HAP-1 (cell line): ENCODE measurements at regions not wholly inside any gene's neighbourhood (a gene's known extent, or its start where the extent isn't known, plus 50 kb on each side); places are given as distances from the start of the nearest gene placed in this dataset.
"Not testable (repeated sequence)": the region's sequence is repeated elsewhere in the genome, so short reads cannot be mapped to it uniquely, and the experiment has no call there.

Source experiments
- DNase-seq, 2 experiments: peaks; one replicate each; pipeline ENCODE4 v3.0.0-alpha.2; 2016 to 2020; ENCODE audit warnings: low spot score in 2 of 2
- H3K27me3 ChIP-seq: fragments of 250-450 bp; sonication (Bioruptor Pico); 2 replicates; pipeline ENCODE4 v1.5.1; 2020; ENCODE audit warnings: low read depth, mild to moderate bottlenecking, moderate library complexity
- H3K36me3 ChIP-seq: fragments of 250-450 bp; sonication (Bioruptor Pico); replicated peaks from 2 replicates; pipeline ENCODE4 v1.5.1; 2020; ENCODE audit warnings: mild to moderate bottlenecking
- H3K4me1 ChIP-seq: fragments of 250-450 bp; sonication (Bioruptor Pico); 2 replicates; pipeline ENCODE4 v1.5.1; 2020; ENCODE audit warnings: mild to moderate bottlenecking
- H3K4me3 ChIP-seq: fragments of 250-450 bp; sonication (Bioruptor Pico); 2 replicates; pipeline ENCODE4 v1.5.1; 2020; ENCODE audit warnings: mild to moderate bottlenecking, moderate library complexity
- H3K9me3 ChIP-seq: fragments of 250-450 bp; sonication (Bioruptor Pico); 2 replicates; pipeline ENCODE4 v1.5.1; 2020; ENCODE audit warnings: mild to moderate bottlenecking, moderate library complexity
- in situ Hi-C: fragments of 300-500 bp; cut with MboI; formaldehyde crosslinking; loops from 3 replicates; pipeline ENCODE4 v1.14.3; 2020; ENCODE audit warnings: low sequenced_read_pairs, inconsistent platforms, mixed read lengths

DNA sequence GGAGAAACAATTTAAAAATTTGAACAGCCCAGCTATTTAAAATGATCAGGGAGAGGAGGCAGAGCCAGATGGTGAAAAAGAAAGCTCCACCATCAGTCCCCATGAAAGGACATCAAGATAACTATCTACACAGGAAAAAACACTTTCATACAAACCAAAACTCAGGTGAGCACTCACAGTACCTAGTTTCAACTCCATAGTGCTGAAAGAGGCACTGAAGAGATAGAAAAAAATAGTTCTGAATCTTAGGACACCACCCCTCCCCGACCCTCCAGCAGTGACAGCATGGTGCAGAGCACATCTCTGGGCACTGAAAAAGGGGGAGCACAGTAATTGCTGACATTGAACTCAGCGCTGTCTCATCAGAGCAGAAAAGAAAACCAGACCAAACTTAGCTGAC, 732.9 kb downstream of the CETN3 start:
- in situ Hi-C loops, result no loop called here
- Histone ChIP-seq H3K36me3 (no peaks in the 10 kb centered on the region), H3K9me3 (peaks cover 3% of the 10 kb centered on the region; the same call in 1 of the 2 replicates), H3K4me1 (peaks cover 7% of the 10 kb centered on the region), H3K4me3 (no peak overlapping the region), H3K27me3 (no peaks in the 10 kb centered on the region)
- no peak for DNase-seq

GRCh38 chr5:89673019-89673418, 736.5 kb downstream of the CETN3 start:
- no peaks in the 10 kb centered on the region for H3K36me3 ChIP-seq
- no peaks in the 10 kb centered on the region for H3K27me3 ChIP-seq
- no peak overlapping the region for H3K4me3 ChIP-seq
- H3K4me1 ChIP-seq, result peaks cover 9% of the 10 kb centered on the region
- peak in 1 of 2 experiments; percentile 87 for DNase-seq
- H3K9me3 ChIP-seq, result no peaks in the 10 kb centered on the region
- in situ Hi-C loops, result no loop called here

GRCh38 chr5:89668821-89669220, 740.7 kb downstream of the CETN3 start:
- Histone ChIP-seq H3K36me3 (no peaks in the 10 kb centered on the region), H3K27me3 (no peaks in the 10 kb centered on the region), H3K4me1 (peaks cover 9% of the 10 kb centered on the region), H3K4me3 (no peak overlapping the region), H3K9me3 (no peaks in the 10 kb centered on the region)
- DNase-seq, result peak in 1 of 2 experiments; percentile 31
- in situ Hi-C loops, result no loop called here

GRCh38 chr5:89662499-89662898, 747.1 kb downstream of the CETN3 start:
- Histone ChIP-seq H3K9me3 (no peaks in the 10 kb centered on the region), H3K4me1 (no peaks in the 10 kb centered on the region; the same call in 1 of the 2 replicates), H3K27me3 (no peaks in the 10 kb centered on the region), H3K4me3 (no peak overlapping the region), H3K36me3 (no peaks in the 10 kb centered on the region)
- no peak for DNase-seq
- in situ Hi-C loops, result no loop called here

DNA sequence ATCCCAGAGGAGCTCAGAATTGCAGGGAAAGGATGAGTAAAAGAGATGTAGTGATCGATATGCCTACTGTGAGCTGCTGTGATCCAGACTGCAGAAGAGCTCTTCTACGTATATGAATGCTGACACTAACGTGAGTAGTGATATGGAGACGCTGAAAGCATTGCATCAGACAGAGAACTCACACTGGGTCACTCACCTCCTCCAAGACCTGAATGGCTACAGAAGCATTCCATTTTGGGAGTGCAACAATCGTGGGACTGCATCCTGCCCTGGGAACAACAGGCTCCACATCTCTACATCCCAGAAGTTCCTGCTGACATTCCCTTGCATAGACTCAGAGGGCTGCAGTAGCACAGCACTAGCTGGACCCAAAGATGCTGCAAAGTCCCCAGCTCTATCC, 755.9 kb upstream of the MEF2C start:
- no peaks in the 10 kb centered on the region for H3K4me1 ChIP-seq
- in situ Hi-C loops, result no loop called here
- no peaks in the 10 kb centered on the region; the same call in 1 of the 2 replicates for H3K9me3 ChIP-seq
- H3K4me3 ChIP-seq, result no peak overlapping the region
- H3K36me3 ChIP-seq, result no peaks in the 10 kb centered on the region
- no peak for DNase-seq
- no peaks in the 10 kb centered on the region for H3K27me3 ChIP-seq

GRCh38 chr5:89634176-89634575, 751.2 kb upstream of the MEF2C start:
- DNase-seq, in situ Hi-C loops, H3K4me1 ChIP-seq: not testable (repeated sequence)

DNA sequence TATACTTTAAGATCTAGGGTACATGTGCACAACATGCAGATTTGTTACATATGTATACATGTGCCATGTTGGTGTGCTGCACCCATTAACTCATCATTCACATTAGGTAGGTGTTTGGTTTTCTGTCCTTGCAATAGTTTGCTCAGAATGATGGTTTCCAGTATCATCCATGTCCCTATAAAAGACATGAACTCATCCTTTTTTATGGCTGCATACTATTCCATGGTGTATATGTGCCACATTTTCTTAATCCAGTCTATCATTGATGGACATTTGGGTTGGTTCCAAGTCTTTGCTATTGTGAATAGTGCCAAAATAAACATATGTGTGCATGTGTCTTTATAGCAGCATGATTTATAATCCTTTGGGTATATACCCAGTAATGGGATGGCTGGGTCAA, 747.1 kb upstream of the MEF2C start:
- H3K4me1 ChIP-seq, H3K9me3 ChIP-seq, H3K4me3 ChIP-seq, in situ Hi-C loops, H3K36me3 ChIP-seq, H3K27me3 ChIP-seq, DNase-seq: not testable (repeated sequence)

More at GRCh38 chr5:89634176-89634575, 751.2 kb upstream of the MEF2C start:
- not testable (repeated sequence) for H3K36me3 ChIP-seq, H3K27me3 ChIP-seq, H3K4me3 ChIP-seq, H3K9me3 ChIP-seq

GRCh38 chr5:89628876-89629635, 746.1 kb upstream of the MEF2C start:
- no peak for DNase-seq
- H3K4me3 ChIP-seq, result no peak overlapping the region
- no peaks in the 10 kb centered on the region for H3K9me3 ChIP-seq
- H3K36me3 ChIP-seq, result no peaks in the 10 kb centered on the region
- no peaks in the 10 kb centered on the region for H3K27me3 ChIP-seq
- in situ Hi-C loops, result no loop called here
- no peaks in the 10 kb centered on the region for H3K4me1 ChIP-seq

GRCh38 chr5:89615839-89616518, 733.0 kb upstream of the MEF2C start:
- no peak for DNase-seq
- in situ Hi-C loops, result no loop called here
- no peaks in the 10 kb centered on the region for H3K4me1 ChIP-seq
- no peaks in the 10 kb centered on the region for H3K36me3 ChIP-seq
- no peaks in the 10 kb centered on the region for H3K9me3 ChIP-seq
- no peak overlapping the region for H3K4me3 ChIP-seq
- H3K27me3 ChIP-seq, result no peaks in the 10 kb centered on the region

- no peaks in the 10 kb centered on the region for H3K9me3 ChIP-seq
- H3K4me1 ChIP-seq, result no peaks in the 10 kb centered on the region
- H3K4me3 ChIP-seq, result no peak overlapping the region
- DNase-seq, result no peak
- in situ Hi-C loops, result no loop called here
- H3K27me3 ChIP-seq, result no peaks in the 10 kb centered on the region
- no peaks in the 10 kb centered on the region for H3K36me3 ChIP-seq
Measured at GRCh38 chr5:89613222-89613956, 730.4 kb upstream of the MEF2C start.

DNA sequence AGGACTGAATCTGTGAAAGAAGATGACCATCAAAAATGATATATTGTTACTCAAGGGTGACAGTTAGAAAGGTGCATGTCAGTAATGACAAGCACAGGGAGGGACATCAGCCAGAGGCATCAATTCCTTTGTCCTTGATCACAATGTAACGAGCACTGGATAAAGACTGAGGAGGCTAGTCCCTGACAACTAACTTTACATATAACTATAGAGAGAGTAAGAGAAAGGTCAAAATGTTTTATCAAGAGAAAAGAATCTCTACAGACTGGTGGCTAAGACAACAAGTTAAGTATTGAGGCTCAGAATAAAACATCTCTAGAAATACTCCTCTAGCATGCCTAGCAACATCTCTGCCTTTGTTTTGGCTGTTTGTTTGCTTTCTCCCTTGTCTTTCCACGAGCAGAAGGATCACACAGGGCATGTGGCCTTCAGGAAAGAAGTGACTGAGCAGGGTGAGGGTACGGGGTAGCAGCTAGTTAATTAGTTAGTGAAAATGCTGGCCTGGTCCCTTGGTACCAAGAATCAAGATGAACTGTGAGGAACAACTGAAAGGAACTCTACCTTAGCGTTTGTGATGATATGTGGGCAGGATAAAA, 724.1 kb upstream of the MEF2C start:
- Histone ChIP-seq H3K4me3 (no peak overlapping the region), H3K9me3 (no peaks in the 10 kb centered on the region), H3K27me3 (no peaks in the 10 kb centered on the region), H3K4me1 (peaks cover 7% of the 10 kb centered on the region; the same call in 1 of the 2 replicates), H3K36me3 (no peaks in the 10 kb centered on the region)
- in situ Hi-C loops, result no loop called here
- DNase-seq, result no peak

GRCh38 chr5:89604342-89604741, 721.4 kb upstream of the MEF2C start:
- Histone ChIP-seq H3K4me1 (peaks cover 7% of the 10 kb centered on the region; the same call in 1 of the 2 replicates), H3K36me3 (no peaks in the 10 kb centered on the region), H3K4me3 (no peak overlapping the region), H3K27me3 (no peaks in the 10 kb centered on the region), H3K9me3 (no peaks in the 10 kb centered on the region)
- DNase-seq, result no peak
- in situ Hi-C loops, result no loop called here

GRCh38 chr5:89601880-89602279, 718.9 kb upstream of the MEF2C start:
- Histone ChIP-seq H3K9me3 (no peaks in the 10 kb centered on the region), H3K4me3 (no peak overlapping the region), H3K36me3 (no peaks in the 10 kb centered on the region), H3K27me3 (no peaks in the 10 kb centered on the region), H3K4me1 (no peaks in the 10 kb centered on the region)
- DNase-seq, result no peak
- in situ Hi-C loops, result no loop called here
